ENCODE measurements at regions not wholly inside any gene's neighbourhood (a gene's known extent, or its start where the extent isn't known, plus 50 kb on each side); places are given as distances from the start of the nearest gene placed in this dataset.

DNA sequence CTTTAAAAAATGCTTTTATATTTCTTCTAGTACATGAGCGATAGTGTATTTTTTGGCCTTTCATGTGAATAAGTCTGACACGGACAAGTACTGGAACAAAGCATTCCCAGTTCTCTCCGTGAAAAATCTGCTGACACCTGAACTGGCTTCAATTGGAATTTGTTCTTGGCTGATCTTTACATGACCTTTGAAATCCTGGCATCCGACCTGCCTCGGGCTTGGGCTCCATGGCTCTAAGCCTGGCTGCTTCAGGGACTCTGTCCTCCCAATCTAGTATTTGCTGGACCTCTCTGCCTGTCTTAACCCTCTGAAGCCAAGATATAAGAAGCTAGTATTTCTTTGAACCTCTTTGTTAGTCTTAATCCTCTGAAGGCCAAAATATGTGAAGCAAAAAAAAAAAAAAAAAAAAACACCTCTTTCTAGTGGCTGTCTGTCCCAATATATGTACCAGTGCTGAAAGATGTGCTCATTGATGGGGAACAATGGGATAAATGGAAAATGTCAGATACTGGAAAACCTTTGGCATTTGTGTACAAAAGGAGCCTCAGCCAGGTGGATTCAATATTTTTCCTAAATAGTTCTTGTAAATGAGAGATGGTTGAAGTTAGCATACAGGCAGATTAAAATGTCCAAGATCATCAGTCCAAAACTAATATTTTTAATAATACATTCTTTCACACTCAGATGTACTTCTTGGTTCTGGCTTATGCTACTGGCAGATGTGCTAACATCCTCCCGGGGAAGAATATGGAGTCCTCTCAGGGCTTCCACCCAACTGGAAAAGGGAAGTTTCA is 470.6 kb downstream of the TUSC1 start:
- H3K4me1 ChIP-seq (ENCODE audit: control insufficient read depth, insufficient read depth, low read length) = no peaks in the 10 kb centered on the region
- no peak for ATAC-seq
- H3K9me3 Mint-ChIP-seq = peaks cover 20 to 21% of the 10 kb centered on the region in 2 donors
- TF ChIP-seq, protein P1, sequence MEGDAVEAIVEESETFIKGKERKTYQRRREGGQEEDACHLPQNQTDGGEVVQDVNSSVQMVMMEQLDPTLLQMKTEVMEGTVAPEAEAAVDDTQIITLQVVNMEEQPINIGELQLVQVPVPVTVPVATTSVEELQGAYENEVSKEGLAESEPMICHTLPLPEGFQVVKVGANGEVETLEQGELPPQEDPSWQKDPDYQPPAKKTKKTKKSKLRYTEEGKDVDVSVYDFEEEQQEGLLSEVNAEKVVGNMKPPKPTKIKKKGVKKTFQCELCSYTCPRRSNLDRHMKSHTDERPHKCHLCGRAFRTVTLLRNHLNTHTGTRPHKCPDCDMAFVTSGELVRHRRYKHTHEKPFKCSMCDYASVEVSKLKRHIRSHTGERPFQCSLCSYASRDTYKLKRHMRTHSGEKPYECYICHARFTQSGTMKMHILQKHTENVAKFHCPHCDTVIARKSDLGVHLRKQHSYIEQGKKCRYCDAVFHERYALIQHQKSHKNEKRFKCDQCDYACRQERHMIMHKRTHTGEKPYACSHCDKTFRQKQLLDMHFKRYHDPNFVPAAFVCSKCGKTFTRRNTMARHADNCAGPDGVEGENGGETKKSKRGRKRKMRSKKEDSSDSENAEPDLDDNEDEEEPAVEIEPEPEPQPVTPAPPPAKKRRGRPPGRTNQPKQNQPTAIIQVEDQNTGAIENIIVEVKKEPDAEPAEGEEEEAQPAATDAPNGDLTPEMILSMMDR (IDR thresholded peaks at IDR 0.05) = no peak
- H3K27me3 Mint-ChIP-seq (ENCODE audit: low read depth in 2 of 2) = no peaks in the 10 kb centered on the region
- no peak overlapping the region for H3K4me3 ChIP-seq (ENCODE audit: low read length)
- WGBS (ENCODE audit: insufficient coverage) = 85% methylated on average over 6 of the region's 6 CpGs
- no peaks in the 10 kb centered on the region for H3K36me3 ChIP-seq (ENCODE audit: control insufficient read depth, insufficient read depth, low read length)
- peaks cover 2% of the 10 kb centered on the region for H3K9me3 ChIP-seq (ENCODE audit: control insufficient read depth, insufficient read depth, low read length)
- peaks cover 19% of the 10 kb centered on the region for H3K36me3 Mint-ChIP-seq
- no peak overlapping the region for H3K27ac Mint-ChIP-seq
- no peak for DNase-seq
- no peaks in the 10 kb centered on the region for H3K27me3 ChIP-seq (ENCODE audit: control insufficient read depth, insufficient read depth, low read length)
- no peak overlapping the region for H3K4me3 Mint-ChIP-seq
- H3K27ac ChIP-seq (ENCODE audit: low read length) = no peak overlapping the region
- intact Hi-C loops (cut with micrococcal nuclease) = no loop called here
- no peaks in the 10 kb centered on the region for H3K4me1 Mint-ChIP-seq

DNA sequence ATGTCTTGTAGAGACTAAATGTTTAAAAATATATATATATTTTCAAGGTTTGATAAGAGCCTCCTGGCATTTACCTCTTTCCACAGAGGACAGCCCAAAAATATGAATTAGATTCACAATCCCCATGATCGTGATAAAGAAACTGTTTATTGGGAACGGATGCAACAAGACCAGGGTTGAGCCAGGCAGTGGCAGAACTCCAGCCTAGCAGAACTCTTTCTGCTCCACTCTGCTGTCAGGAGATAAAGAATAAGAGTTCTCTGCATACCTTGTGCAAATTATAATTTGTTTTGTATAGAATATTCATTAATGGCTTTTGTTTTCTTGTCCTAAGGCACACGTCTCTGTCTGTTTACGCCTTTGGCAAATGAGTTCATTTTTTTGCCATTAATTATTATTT is 472.2 kb downstream of the TUSC1 start:
- Mint-ChIP-seq H3K4me1 (no peaks in the 10 kb centered on the region), H3K27ac (no peak overlapping the region), H3K27me3 (ENCODE audit: low read depth in 2 of 2) (no peaks in the 10 kb centered on the region), H3K9me3 (peaks cover 23 to 24% of the 10 kb centered on the region in 2 donors), H3K36me3 (peaks cover 24% of the 10 kb centered on the region), H3K4me3 (no peak overlapping the region)
- Histone ChIP-seq H3K36me3 (ENCODE audit: control insufficient read depth, insufficient read depth, low read length) (no peaks in the 10 kb centered on the region), H3K4me1 (ENCODE audit: control insufficient read depth, insufficient read depth, low read length) (no peaks in the 10 kb centered on the region), H3K27ac (ENCODE audit: low read length) (no peak overlapping the region), H3K4me3 (ENCODE audit: low read length) (no peak overlapping the region), H3K27me3 (ENCODE audit: control insufficient read depth, insufficient read depth, low read length) (no peaks in the 10 kb centered on the region), H3K9me3 (ENCODE audit: control insufficient read depth, insufficient read depth, low read length) (peaks cover 7% of the 10 kb centered on the region)
- intact Hi-C loops (cut with micrococcal nuclease) = no loop called here
- TF ChIP-seq, protein P1 (IDR thresholded peaks at IDR 0.05) = no peak
- DNase-seq (no peak), ATAC-seq (no peak)
- WGBS (ENCODE audit: insufficient coverage) = 91% methylated on average over 2 of the region's 4 CpGs

DNA sequence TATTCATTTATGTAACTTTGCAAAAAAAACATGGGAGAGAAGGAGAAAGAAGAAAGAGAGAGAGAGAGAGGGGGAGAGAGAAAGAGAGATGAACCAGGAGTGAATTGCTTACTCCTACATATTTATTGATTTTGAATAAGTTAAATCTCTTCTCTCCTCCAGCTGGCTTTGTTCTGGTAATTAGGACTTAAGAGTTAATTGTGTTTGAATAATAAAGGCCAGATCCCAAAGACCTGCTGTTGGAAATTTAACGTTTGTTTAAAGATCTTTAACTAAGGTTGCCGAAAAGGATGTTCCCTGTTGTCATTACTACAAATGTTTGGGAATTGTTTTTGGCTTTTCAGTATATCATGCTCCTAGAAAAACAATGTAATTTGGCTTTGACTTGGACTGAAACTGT is 473.0 kb downstream of the TUSC1 start:
- Mint-ChIP-seq H3K27me3 (ENCODE audit: low read depth in 2 of 2) (no peaks in the 10 kb centered on the region), H3K36me3 (peaks cover 25% of the 10 kb centered on the region), H3K4me3 (no peak overlapping the region), H3K4me1 (no peaks in the 10 kb centered on the region), H3K9me3 (peaks cover 22 to 27% of the 10 kb centered on the region in 2 donors), H3K27ac (no peak overlapping the region)
- DNase-seq (no peak), ATAC-seq (no peak)
- intact Hi-C loops (cut with micrococcal nuclease) = no loop called here
- H3K27me3 ChIP-seq (ENCODE audit: control insufficient read depth, insufficient read depth, low read length) = no peaks in the 10 kb centered on the region
- peaks cover 7% of the 10 kb centered on the region for H3K9me3 ChIP-seq (ENCODE audit: control insufficient read depth, insufficient read depth, low read length)
- no peaks in the 10 kb centered on the region for H3K4me1 ChIP-seq (ENCODE audit: control insufficient read depth, insufficient read depth, low read length)
- 30% methylated on average over 2 of the region's 2 CpGs for WGBS (ENCODE audit: insufficient coverage)
- no peaks in the 10 kb centered on the region for H3K36me3 ChIP-seq (ENCODE audit: control insufficient read depth, insufficient read depth, low read length)
- TF ChIP-seq, protein P1 (IDR thresholded peaks at IDR 0.05) = no peak
- no peak overlapping the region for H3K27ac ChIP-seq (ENCODE audit: low read length)
- no peak overlapping the region for H3K4me3 ChIP-seq (ENCODE audit: low read length)

DNA sequence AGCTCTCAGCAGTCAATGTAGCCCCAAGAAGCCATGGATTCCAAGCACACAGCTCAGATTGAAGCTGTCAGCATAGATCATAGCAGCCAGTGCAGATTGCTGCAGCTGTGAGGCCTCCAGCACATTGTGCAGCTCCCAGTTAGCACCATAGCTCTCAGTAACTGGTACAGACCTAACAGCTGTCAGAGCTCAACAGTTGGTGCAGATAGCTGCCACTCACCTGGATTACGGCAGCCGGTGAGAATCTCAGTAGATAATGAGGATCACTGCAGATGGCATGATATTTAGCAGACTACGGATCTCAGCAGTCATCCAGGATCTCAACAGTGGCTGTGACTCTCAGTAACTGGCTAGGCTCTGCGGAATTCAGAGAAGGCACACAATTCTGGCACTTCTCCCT is 500.4 kb downstream of the TUSC1 start:
- H3K9me3 Mint-ChIP-seq = peaks cover 19 to 43% of the 10 kb centered on the region in 2 donors
- WGBS (ENCODE audit: insufficient coverage) = 96% methylated on average over 4 of the region's 4 CpGs
- no peaks in the 10 kb centered on the region for H3K4me1 Mint-ChIP-seq
- H3K27me3 ChIP-seq (ENCODE audit: control insufficient read depth, insufficient read depth, low read length) = no peaks in the 10 kb centered on the region
- TF ChIP-seq, protein P1 (IDR thresholded peaks at IDR 0.05) = no peak
- H3K36me3 Mint-ChIP-seq = peaks cover 31% of the 10 kb centered on the region
- H3K4me3 Mint-ChIP-seq = no peak overlapping the region
- peaks cover 9% of the 10 kb centered on the region for H3K9me3 ChIP-seq (ENCODE audit: control insufficient read depth, insufficient read depth, low read length)
- intact Hi-C loops (cut with micrococcal nuclease) = no loop called here
- ATAC-seq = no peak
- H3K36me3 ChIP-seq (ENCODE audit: control insufficient read depth, insufficient read depth, low read length) = no peaks in the 10 kb centered on the region
- no peak for DNase-seq
- no peaks in the 10 kb centered on the region for H3K27me3 Mint-ChIP-seq (ENCODE audit: low read depth in 2 of 2)
- H3K4me1 ChIP-seq (ENCODE audit: control insufficient read depth, insufficient read depth, low read length) = no peaks in the 10 kb centered on the region
- H3K4me3 ChIP-seq (ENCODE audit: low read length) = no peak overlapping the region
- H3K27ac ChIP-seq (ENCODE audit: low read length) = no peak overlapping the region
- no peak overlapping the region for H3K27ac Mint-ChIP-seq

Measured in natural killer cell (primary cell).